Heart left ventricle (tissue), 13 donors: ENCODE measurements at regions not wholly inside any gene's neighbourhood (a gene's known extent, or its start where the extent isn't known, plus 50 kb on each side); places are given as distances from the start of the nearest gene placed in this dataset.

Experiments used
- CTCF ChIP-seq, 12 donors: fragments of 200-600 bp; sonication (generic) in 4 of 12; IDR thresholded peaks; one replicate each; pipeline versions ENCODE4 v1.5.0 to v1.8.0; 2018 to 2022; ENCODE audit warnings: antibody characterized with exemption in 12 of 12, mild to moderate bottlenecking in 5 of 12
- POLR2A ChIP-seq, 2 donors: fragments of 450-650 bp; IDR thresholded peaks; one replicate each; pipeline ENCODE4 v1.6.1; 2017; ENCODE audit warnings: antibody characterized with exemption in 2 of 2, mild to moderate bottlenecking in 2 of 2, moderate library complexity in 2 of 2
- donor health status: ischemic (EF 13 %, LVEDD 7.1; RV severe dilation, severe dysfunction).
- donor health status: DM: no; HTN: yes; CAD: no.
- donor health status: DM: no; HTN: no; CAD: no.
- donor health status: ischemic (EF 25% LVEDD 6.9; RV normal size, moderate dysfunction).
- donor health status: ischemic (EF 25% LVEDD 5.7; RV mildly dilated, moderate dysfunction).
- donor health status: ischemic (EF 35%, LVEDD 5.7; RV mildly dilated, moderate dysfunction).
- donor health status: nonischemic (EF 11% LVEDD 7.7; RV severe dilation, severe dysfunction).
- donor health status: DM: yes; HTN: yes; CAD: no.
- donor health status: PGD.
- donor health status: ischemic (EF 29% LVEDD 5.4; RV normal size, mild dysfunction).
- donor health status: nonischemic (EF 23%, LVEDD 6.1; RV moderate dilation, normal function).

GRCh38 chr15:36479200-36479896 is 100.1 kb upstream of the CDIN1 start:
- no peak for TF ChIP-seq CTCF (IDR thresholded peaks at IDR 0.05)
- no peak for TF ChIP-seq POLR2A (IDR thresholded peaks at IDR 0.05)
